ENCODE measurements at regions not wholly inside any gene's neighbourhood (a gene's known extent, or its start where the extent isn't known, plus 50 kb on each side); places are given as distances from the start of the nearest gene placed in this dataset.

GRCh38 chr13:64765636-64766035 lies 2464.5 kb downstream of the PCDH9 start:
- H2AFZ ChIP-seq (ENCODE audit: low read depth, low read length, poor library complexity, severe bottlenecking) = no peak overlapping the region
- H3K9ac ChIP-seq (ENCODE audit: low read length) = no peak overlapping the region
- ATAC-seq (no peak), DNase-seq (ENCODE audit: low read depth, low spot score) (no peak)
- no peak overlapping the region for H3K4me3 ChIP-seq (replicated peaks in 1 of 2; ENCODE audit: low read depth in 1 of 2, low read length in 2 of 2)
- H3K27me3 ChIP-seq (ENCODE audit: insufficient read depth, low read length) = no peaks in the 10 kb centered on the region
- POLR2A ChIA-PET = no interaction called here
- no peaks in the 10 kb centered on the region for H3K9me3 ChIP-seq (ENCODE audit: control insufficient read depth in 1 of 2, insufficient read depth in 1 of 2, low read depth in 1 of 2, low read length in 2 of 2)
- TF ChIP-seq SIN3A (IDR thresholded peaks at IDR 0.05; ENCODE audit: low read depth) = no peak
- TF ChIP-seq EZH2phosphoT487 (IDR thresholded peaks at IDR 0.05; ENCODE audit: borderline replicate concordance) = no peak
- TF ChIP-seq JUND (IDR thresholded peaks at IDR 0.05) = no peak
- TF ChIP-seq, protein P1, sequence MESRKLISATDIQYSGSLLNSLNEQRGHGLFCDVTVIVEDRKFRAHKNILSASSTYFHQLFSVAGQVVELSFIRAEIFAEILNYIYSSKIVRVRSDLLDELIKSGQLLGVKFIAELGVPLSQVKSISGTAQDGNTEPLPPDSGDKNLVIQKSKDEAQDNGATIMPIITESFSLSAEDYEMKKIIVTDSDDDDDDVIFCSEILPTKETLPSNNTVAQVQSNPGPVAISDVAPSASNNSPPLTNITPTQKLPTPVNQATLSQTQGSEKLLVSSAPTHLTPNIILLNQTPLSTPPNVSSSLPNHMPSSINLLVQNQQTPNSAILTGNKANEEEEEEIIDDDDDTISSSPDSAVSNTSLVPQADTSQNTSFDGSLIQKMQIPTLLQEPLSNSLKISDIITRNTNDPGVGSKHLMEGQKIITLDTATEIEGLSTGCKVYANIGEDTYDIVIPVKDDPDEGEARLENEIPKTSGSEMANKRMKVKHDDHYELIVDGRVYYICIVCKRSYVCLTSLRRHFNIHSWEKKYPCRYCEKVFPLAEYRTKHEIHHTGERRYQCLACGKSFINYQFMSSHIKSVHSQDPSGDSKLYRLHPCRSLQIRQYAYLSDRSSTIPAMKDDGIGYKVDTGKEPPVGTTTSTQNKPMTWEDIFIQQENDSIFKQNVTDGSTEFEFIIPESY (IDR thresholded peaks at IDR 0.05; ENCODE audit: extremely low read depth, insufficient replicate concordance, low read length) = no peak
- no peak for TF ChIP-seq POLR2A (IDR thresholded peaks at IDR 0.05; ENCODE audit: borderline replicate concordance, extremely low read depth, insufficient read depth, insufficient read length)
- TF ChIP-seq POLR2AphosphoS5 (IDR thresholded peaks at IDR 0.05; ENCODE audit: low read depth, low read length) = no peak
- TF ChIP-seq CEBPB (IDR thresholded peaks at IDR 0.05; ENCODE audit: low read depth) = no peak
- TF ChIP-seq, protein P2, sequence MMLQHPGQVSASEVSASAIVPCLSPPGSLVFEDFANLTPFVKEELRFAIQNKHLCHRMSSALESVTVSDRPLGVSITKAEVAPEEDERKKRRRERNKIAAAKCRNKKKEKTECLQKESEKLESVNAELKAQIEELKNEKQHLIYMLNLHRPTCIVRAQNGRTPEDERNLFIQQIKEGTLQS (IDR thresholded peaks at IDR 0.05) = no peak
- no peak for TF ChIP-seq RAD21 (IDR thresholded peaks at IDR 0.05; ENCODE audit: low read depth)
- H3K4me1 ChIP-seq (ENCODE audit: control insufficient read depth in 1 of 2, insufficient read depth in 2 of 2, low read length in 2 of 2) = no peaks in the 10 kb centered on the region
- no peaks in the 10 kb centered on the region for H3K36me3 ChIP-seq (ENCODE audit: control insufficient read depth in 1 of 2, insufficient read depth in 2 of 2, low read length in 2 of 2)
- no TSS peak for BruUV-seq (replicated peaks)
- CTCF ChIA-PET = no interaction called here
- no peaks in the 10 kb centered on the region for H4K20me1 ChIP-seq (ENCODE audit: insufficient read depth)
- intact Hi-C loops (cut with micrococcal nuclease) = no loop called here
- H3K27ac ChIP-seq (ENCODE audit: low read depth, low read length) = no peak overlapping the region
- H3K79me2 ChIP-seq (ENCODE audit: insufficient read depth, low read length) = no peaks in the 10 kb centered on the region
- RAD21 ChIA-PET (ENCODE audit: low non-redundant PET in 1 of 2, low total read pairs in 2 of 2, uncharacterized antibody in 2 of 2, unreplicated experiment in 2 of 2) = no interaction called here
- H3K9me2 ChIP-seq (ENCODE audit: insufficient read depth) = no peaks in the 10 kb centered on the region
- H3K4me2 ChIP-seq (ENCODE audit: low read length) = no peak overlapping the region

All from HCT116 (cell line).